Memory B cell (primary cell): ENCODE measurements at regions not wholly inside any gene's neighbourhood (a gene's known extent, or its start where the extent isn't known, plus 50 kb on each side); places are given as distances from the start of the nearest gene placed in this dataset.
"Not testable (repeated sequence)": the region's sequence is repeated elsewhere in the genome, so short reads cannot be mapped to it uniquely, and the experiment has no call there.

Source experiments
- ATAC-seq: fragments of 150-1000 bp; cut with Tn5 transposase; 2 replicates; pipeline ENCODE4 v1.10.0; 2021; ENCODE audit warnings: low read depth, mild to moderate bottlenecking, moderate library complexity
- DNase-seq, 2 donors: peaks; one replicate each; pipeline ENCODE4 v3.0.0; 2022; ENCODE audit warnings: low spot score in 2 of 2
- H3K27ac Mint-ChIP-seq: one replicate; pipeline ENCODE4 v1.8.0; 2022; ENCODE audit warnings: mild to moderate bottlenecking, moderate library complexity, mixed read lengths
- H3K27me3 Mint-ChIP-seq: one replicate; pipeline ENCODE4 v1.8.0; 2022; ENCODE audit warnings: mixed read lengths
- H3K36me3 Mint-ChIP-seq: one replicate; pipeline ENCODE4 v1.8.0; 2022; ENCODE audit warnings: mild to moderate bottlenecking, mixed read lengths
- H3K4me1 Mint-ChIP-seq: one replicate; pipeline ENCODE4 v1.8.0; 2022; ENCODE audit warnings: mixed read lengths
- H3K4me3 Mint-ChIP-seq: one replicate; pipeline ENCODE4 v1.8.0; 2022; ENCODE audit warnings: mild to moderate bottlenecking, moderate library complexity, mixed read lengths
- H3K9me3 Mint-ChIP-seq: one replicate; pipeline ENCODE4 v1.8.0; 2022; ENCODE audit warnings: mixed read lengths

GRCh38 chr15:60257591-60258159, 140.1 kb downstream of the ANXA2 start:
- ATAC-seq (no peak), DNase-seq (no peak)
- Mint-ChIP-seq H3K4me3 (no peak overlapping the region), H3K9me3 (no peaks in the 10 kb centered on the region), H3K27ac (no peak overlapping the region), H3K27me3 (no peaks in the 10 kb centered on the region), H3K4me1 (no peaks in the 10 kb centered on the region), H3K36me3 (no peaks in the 10 kb centered on the region)

GRCh38 chr15:60259469-60259868, 138.3 kb downstream of the ANXA2 start:
- no peak for DNase-seq
- no peak overlapping the region for H3K4me3 Mint-ChIP-seq
- H3K9me3 Mint-ChIP-seq: no peaks in the 10 kb centered on the region
- no peaks in the 10 kb centered on the region for H3K36me3 Mint-ChIP-seq
- no peaks in the 10 kb centered on the region for H3K4me1 Mint-ChIP-seq
- no peak overlapping the region for H3K27ac Mint-ChIP-seq
- no peak for ATAC-seq
- H3K27me3 Mint-ChIP-seq: no peaks in the 10 kb centered on the region

- Mint-ChIP-seq H3K9me3 (no peaks in the 10 kb centered on the region), H3K27ac (no peak overlapping the region), H3K4me1 (no peaks in the 10 kb centered on the region), H3K36me3 (no peaks in the 10 kb centered on the region), H3K27me3 (peaks cover 2% of the 10 kb centered on the region), H3K4me3 (no peak overlapping the region)
- DNase-seq (no peak), ATAC-seq (no peak)
Observed at GRCh38 chr15:60264088-60264487, 133.7 kb downstream of the ANXA2 start.

GRCh38 chr15:60264566-60264965, 133.2 kb downstream of the ANXA2 start:
- Mint-ChIP-seq H3K27ac (no peak overlapping the region), H3K4me3 (no peak overlapping the region), H3K27me3 (peaks cover 2% of the 10 kb centered on the region), H3K4me1 (no peaks in the 10 kb centered on the region), H3K9me3 (peaks cover under 1% of the 10 kb centered on the region), H3K36me3 (no peaks in the 10 kb centered on the region)
- no peak for ATAC-seq
- DNase-seq: no peak

- H3K36me3 Mint-ChIP-seq: no peaks in the 10 kb centered on the region
- DNase-seq (no peak), ATAC-seq (no peak)
- H3K4me3 Mint-ChIP-seq: no peak overlapping the region
- no peak overlapping the region for H3K27ac Mint-ChIP-seq
- peaks cover 2% of the 10 kb centered on the region for H3K27me3 Mint-ChIP-seq
- H3K9me3 Mint-ChIP-seq: peaks cover 1% of the 10 kb centered on the region
- H3K4me1 Mint-ChIP-seq: no peaks in the 10 kb centered on the region
Observed at GRCh38 chr15:60265057-60265456, 132.7 kb downstream of the ANXA2 start.

GRCh38 chr15:60272623-60273022, 125.2 kb downstream of the ANXA2 start:
- peaks cover 12% of the 10 kb centered on the region for H3K27me3 Mint-ChIP-seq
- H3K9me3 Mint-ChIP-seq: peaks cover 12% of the 10 kb centered on the region
- peaks cover 4% of the 10 kb centered on the region for H3K36me3 Mint-ChIP-seq
- H3K4me1 Mint-ChIP-seq: no peaks in the 10 kb centered on the region
- no peak overlapping the region for H3K27ac Mint-ChIP-seq
- no peak overlapping the region for H3K4me3 Mint-ChIP-seq
- DNase-seq (no peak), ATAC-seq (no peak)

- no peak overlapping the region for H3K4me3 Mint-ChIP-seq
- H3K27me3 Mint-ChIP-seq: peaks cover 17% of the 10 kb centered on the region
- peaks cover 4% of the 10 kb centered on the region for H3K36me3 Mint-ChIP-seq
- no peak for ATAC-seq
- H3K27ac Mint-ChIP-seq: no peak overlapping the region
- DNase-seq: no peak
- peaks cover 11% of the 10 kb centered on the region for H3K9me3 Mint-ChIP-seq
- no peaks in the 10 kb centered on the region for H3K4me1 Mint-ChIP-seq
Observed at GRCh38 chr15:60275624-60276023, 122.2 kb downstream of the ANXA2 start.

- ATAC-seq: no peak
- no peak overlapping the region for H3K27ac Mint-ChIP-seq
- peaks cover 12% of the 10 kb centered on the region for H3K27me3 Mint-ChIP-seq
- peaks cover 4% of the 10 kb centered on the region for H3K36me3 Mint-ChIP-seq
- H3K4me1 Mint-ChIP-seq: no peaks in the 10 kb centered on the region
- no peak for DNase-seq
- H3K4me3 Mint-ChIP-seq: no peak overlapping the region
- peaks cover 11% of the 10 kb centered on the region for H3K9me3 Mint-ChIP-seq
Observed at GRCh38 chr15:60278879-60279278, 118.9 kb downstream of the ANXA2 start.

- ATAC-seq (no peak), DNase-seq (no peak)
- Mint-ChIP-seq H3K4me1 (no peaks in the 10 kb centered on the region), H3K9me3 (peaks cover 9% of the 10 kb centered on the region), H3K27ac (no peak overlapping the region), H3K36me3 (peaks cover 3% of the 10 kb centered on the region), H3K27me3 (peaks cover 13% of the 10 kb centered on the region), H3K4me3 (no peak overlapping the region)
Observed at GRCh38 chr15:60280259-60280658, 117.5 kb downstream of the ANXA2 start.

- H3K36me3 Mint-ChIP-seq: no peaks in the 10 kb centered on the region
- DNase-seq (no peak), ATAC-seq (no peak)
- peaks cover 3% of the 10 kb centered on the region for H3K27me3 Mint-ChIP-seq
- H3K27ac Mint-ChIP-seq: no peak overlapping the region
- peaks cover 2% of the 10 kb centered on the region for H3K9me3 Mint-ChIP-seq
- no peak overlapping the region for H3K4me3 Mint-ChIP-seq
- H3K4me1 Mint-ChIP-seq: no peaks in the 10 kb centered on the region
Observed at GRCh38 chr15:60283936-60284335, 113.8 kb downstream of the ANXA2 start.

GRCh38 chr15:60295901-60296300, 101.9 kb downstream of the ANXA2 start:
- not testable (repeated sequence) for H3K27ac Mint-ChIP-seq, H3K4me3 Mint-ChIP-seq

GRCh38 chr15:60297047-60297446, 100.7 kb downstream of the ANXA2 start:
- Mint-ChIP-seq H3K27me3 (peaks cover 3% of the 10 kb centered on the region), H3K4me3 (no peak overlapping the region), H3K9me3 (peaks cover 7% of the 10 kb centered on the region), H3K36me3 (no peaks in the 10 kb centered on the region), H3K27ac (no peak overlapping the region), H3K4me1 (no peaks in the 10 kb centered on the region)
- DNase-seq (no peak), ATAC-seq (no peak)

More at GRCh38 chr15:60295901-60296300, 101.9 kb downstream of the ANXA2 start:
- H3K4me1 Mint-ChIP-seq, H3K27me3 Mint-ChIP-seq, DNase-seq, H3K9me3 Mint-ChIP-seq, ATAC-seq, H3K36me3 Mint-ChIP-seq: not testable (repeated sequence)
